ENCODE measurements at regions not wholly inside any gene's neighbourhood (a gene's known extent, or its start where the extent isn't known, plus 50 kb on each side); places are given as distances from the start of the nearest gene placed in this dataset.

DNA sequence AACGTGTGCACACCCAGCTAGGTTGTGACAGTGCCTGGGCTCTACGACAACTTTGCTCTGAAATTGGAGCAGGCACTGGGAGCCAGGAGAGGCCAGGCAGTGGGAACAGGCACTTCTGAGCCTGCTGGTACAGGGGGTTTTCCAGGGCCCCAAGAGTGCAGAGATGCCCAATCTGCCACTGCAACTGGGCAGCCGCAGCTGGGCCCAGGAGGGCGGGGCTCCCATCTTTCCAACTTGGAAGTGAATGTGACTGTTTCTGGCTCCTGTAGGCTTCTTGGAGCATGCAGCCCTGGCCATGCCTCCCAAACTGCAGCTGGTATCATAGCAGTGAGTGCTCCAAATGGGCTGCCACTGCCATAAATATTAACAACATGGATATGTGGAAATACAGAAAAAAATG lies 465.1 kb upstream of the PABPC4L start:
- no peaks in the 10 kb centered on the region for H3K27me3 ChIP-seq
- no peaks in the 10 kb centered on the region for H3K36me3 ChIP-seq
- H3K27ac ChIP-seq, result no peak overlapping the region
- H3K4me1 ChIP-seq, result no peaks in the 10 kb centered on the region
- no peak overlapping the region for H3K4me3 ChIP-seq (replicated peaks in 1 of 3)
- no peaks in the 10 kb centered on the region for H3K9me3 ChIP-seq
- no peak for DNase-seq
- no peak for TF ChIP-seq POLR2A (IDR thresholded peaks at IDR 0.05)
- TF ChIP-seq, protein P1, sequence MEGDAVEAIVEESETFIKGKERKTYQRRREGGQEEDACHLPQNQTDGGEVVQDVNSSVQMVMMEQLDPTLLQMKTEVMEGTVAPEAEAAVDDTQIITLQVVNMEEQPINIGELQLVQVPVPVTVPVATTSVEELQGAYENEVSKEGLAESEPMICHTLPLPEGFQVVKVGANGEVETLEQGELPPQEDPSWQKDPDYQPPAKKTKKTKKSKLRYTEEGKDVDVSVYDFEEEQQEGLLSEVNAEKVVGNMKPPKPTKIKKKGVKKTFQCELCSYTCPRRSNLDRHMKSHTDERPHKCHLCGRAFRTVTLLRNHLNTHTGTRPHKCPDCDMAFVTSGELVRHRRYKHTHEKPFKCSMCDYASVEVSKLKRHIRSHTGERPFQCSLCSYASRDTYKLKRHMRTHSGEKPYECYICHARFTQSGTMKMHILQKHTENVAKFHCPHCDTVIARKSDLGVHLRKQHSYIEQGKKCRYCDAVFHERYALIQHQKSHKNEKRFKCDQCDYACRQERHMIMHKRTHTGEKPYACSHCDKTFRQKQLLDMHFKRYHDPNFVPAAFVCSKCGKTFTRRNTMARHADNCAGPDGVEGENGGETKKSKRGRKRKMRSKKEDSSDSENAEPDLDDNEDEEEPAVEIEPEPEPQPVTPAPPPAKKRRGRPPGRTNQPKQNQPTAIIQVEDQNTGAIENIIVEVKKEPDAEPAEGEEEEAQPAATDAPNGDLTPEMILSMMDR (IDR thresholded peaks at IDR 0.05), result no peak
- WGBS, 2 donors, result 100% methylated on average over 3 to 4 of the region's 4 CpGs
- intact Hi-C loops (cut with DNase I), result no loop called here

DNA sequence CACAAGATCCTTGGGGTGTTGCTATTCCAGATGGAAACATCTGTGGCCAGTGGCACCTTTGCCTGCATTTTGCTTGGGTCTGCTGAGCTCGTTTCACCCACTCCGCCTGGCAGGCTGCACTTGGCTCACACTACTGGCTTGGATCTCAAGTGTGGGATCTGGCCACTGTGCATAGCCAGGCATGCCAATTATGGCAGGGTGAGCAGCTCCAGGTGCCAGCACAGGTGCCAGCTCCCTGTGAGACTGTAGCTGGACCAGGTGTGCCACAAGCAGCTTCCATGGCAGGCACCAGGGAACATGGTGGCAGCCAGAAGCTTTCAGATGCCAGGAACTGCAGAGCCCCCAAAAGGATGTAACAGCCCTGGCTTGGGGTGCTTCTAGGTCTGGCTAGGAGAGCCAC lies 463.8 kb upstream of the PABPC4L start:
- no peak overlapping the region for H3K27ac ChIP-seq
- 63 to 64% methylated on average over 2 of the region's 2 CpGs for WGBS, 2 donors
- no peaks in the 10 kb centered on the region for H3K9me3 ChIP-seq
- no peak for TF ChIP-seq POLR2A (IDR thresholded peaks at IDR 0.05)
- TF ChIP-seq, protein P1 (IDR thresholded peaks at IDR 0.05), result no peak
- H3K4me3 ChIP-seq (replicated peaks in 1 of 3), result no peak overlapping the region
- no peaks in the 10 kb centered on the region for H3K27me3 ChIP-seq
- H3K36me3 ChIP-seq, result no peaks in the 10 kb centered on the region
- DNase-seq, result no peak
- intact Hi-C loops (cut with DNase I), result no loop called here
- H3K4me1 ChIP-seq, result no peaks in the 10 kb centered on the region

DNA sequence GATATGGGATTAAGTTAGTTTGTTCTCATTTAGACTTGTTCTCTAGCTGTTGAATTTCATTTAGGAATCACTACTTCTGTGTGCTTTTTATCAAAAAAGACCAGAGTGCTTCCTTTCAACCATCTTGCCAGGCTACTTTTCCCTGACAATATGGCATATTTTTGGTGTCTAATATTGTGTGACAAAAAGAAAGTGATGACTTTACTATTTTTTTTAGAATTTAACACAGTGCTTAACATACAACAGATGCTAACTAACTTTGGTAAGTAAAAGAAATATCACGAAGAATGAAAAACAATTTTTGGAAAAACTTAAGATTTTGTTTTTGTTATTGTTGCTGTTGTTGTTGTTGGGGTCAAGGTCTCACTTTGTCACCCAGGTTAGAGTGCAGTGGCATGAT lies 462.2 kb upstream of the PABPC4L start:
- no peak for TF ChIP-seq POLR2A (IDR thresholded peaks at IDR 0.05)
- TF ChIP-seq, protein P1 (IDR thresholded peaks at IDR 0.05), result no peak
- H3K9me3 ChIP-seq, result no peaks in the 10 kb centered on the region
- H3K27ac ChIP-seq, result no peak overlapping the region
- intact Hi-C loops (cut with DNase I), result no loop called here
- H3K4me1 ChIP-seq, result no peaks in the 10 kb centered on the region
- no peaks in the 10 kb centered on the region for H3K27me3 ChIP-seq
- DNase-seq, result no peak
- 92 to 94% methylated on average over 1 of the region's 1 CpG for WGBS, 2 donors
- no peak overlapping the region for H3K4me3 ChIP-seq (replicated peaks in 1 of 3)
- H3K36me3 ChIP-seq, result no peaks in the 10 kb centered on the region

DNA sequence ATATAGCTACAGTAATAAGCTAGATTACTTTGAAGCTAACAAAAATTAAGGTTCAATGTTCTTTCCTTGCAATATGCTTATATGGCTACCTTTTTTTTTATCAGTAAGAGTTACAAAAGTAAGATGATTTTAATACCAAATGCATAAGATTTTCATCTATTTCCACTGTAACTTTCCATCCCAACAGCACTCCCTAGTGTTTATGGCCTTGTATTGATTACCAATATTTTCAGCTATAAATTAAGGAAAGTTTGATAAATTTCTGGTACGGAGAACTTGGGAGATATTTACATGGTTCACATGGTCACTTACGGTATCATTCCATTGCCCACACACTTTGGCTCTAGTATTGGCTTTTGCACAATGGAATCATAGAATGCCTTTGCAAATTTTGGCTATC lies 448.9 kb upstream of the PABPC4L start:
- H3K27me3 ChIP-seq, result no peaks in the 10 kb centered on the region
- no peak for DNase-seq
- H3K27ac ChIP-seq, result no peak overlapping the region
- H3K4me3 ChIP-seq (replicated peaks in 1 of 3), result no peak overlapping the region
- intact Hi-C loops (cut with DNase I), result no loop called here
- no peaks in the 10 kb centered on the region for H3K9me3 ChIP-seq
- TF ChIP-seq POLR2A (IDR thresholded peaks at IDR 0.05), result no peak
- TF ChIP-seq, protein P1 (IDR thresholded peaks at IDR 0.05), result peak in 2 of 6 experiments; percentile 11 to 17
- H3K4me1 ChIP-seq, result no peaks in the 10 kb centered on the region
- H3K36me3 ChIP-seq, result no peaks in the 10 kb centered on the region
- 88 to 95% methylated on average over 2 of the region's 2 CpGs for WGBS, 2 donors

DNA sequence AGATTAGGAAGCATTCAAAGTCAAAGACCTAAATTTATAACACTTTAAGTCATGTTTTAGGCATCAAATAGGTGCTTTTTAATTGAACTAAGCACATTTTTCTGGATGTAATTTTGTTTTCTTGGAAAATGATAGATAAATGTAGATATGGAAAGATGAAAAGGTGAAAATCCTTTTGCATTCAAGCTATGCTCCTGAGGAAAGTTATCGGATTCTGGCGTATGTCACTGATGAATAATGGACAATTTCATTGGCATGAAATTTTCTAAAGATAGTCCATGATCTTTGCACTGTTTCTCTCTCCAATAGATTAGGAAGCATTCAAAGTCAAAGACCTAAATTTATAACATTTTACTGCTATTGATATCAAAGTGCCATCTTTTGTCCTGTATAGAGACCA lies 444.2 kb upstream of the PABPC4L start:
- Histone ChIP-seq H3K4me1 (no peaks in the 10 kb centered on the region), H3K9me3 (no peaks in the 10 kb centered on the region), H3K27me3 (no peaks in the 10 kb centered on the region), H3K27ac (no peak overlapping the region), H3K36me3 (no peaks in the 10 kb centered on the region), H3K4me3 (replicated peaks in 1 of 3) (no peak overlapping the region)
- WGBS, 2 donors, result 95 to 96% methylated on average over 2 of the region's 2 CpGs
- no peak for DNase-seq
- TF ChIP-seq, protein P1 (IDR thresholded peaks at IDR 0.05), result no peak
- TF ChIP-seq POLR2A (IDR thresholded peaks at IDR 0.05), result no peak
- intact Hi-C loops (cut with DNase I), result no loop called here

Measured in thyroid gland (tissue), 4 donors.